IMR-90 (cell line): ENCODE measurements at regions not wholly inside any gene's neighbourhood (a gene's known extent, or its start where the extent isn't known, plus 50 kb on each side); places are given as distances from the start of the nearest gene placed in this dataset.

Experiments
- POLR2A ChIP-seq: IDR thresholded peaks from 2 replicates; pipeline ENCODE4 v1.6.1; 2012; ENCODE audit warnings: mild to moderate bottlenecking, low read depth, low read length
- TF ChIP-seq, protein P1 (sequence below): conservative IDR thresholded peaks from 2 replicates; pipeline ENCODE4 v1.5.1; 2012; ENCODE audit warnings: mild to moderate bottlenecking, low read depth, low read length, improper control_type of control experiment

DNA sequence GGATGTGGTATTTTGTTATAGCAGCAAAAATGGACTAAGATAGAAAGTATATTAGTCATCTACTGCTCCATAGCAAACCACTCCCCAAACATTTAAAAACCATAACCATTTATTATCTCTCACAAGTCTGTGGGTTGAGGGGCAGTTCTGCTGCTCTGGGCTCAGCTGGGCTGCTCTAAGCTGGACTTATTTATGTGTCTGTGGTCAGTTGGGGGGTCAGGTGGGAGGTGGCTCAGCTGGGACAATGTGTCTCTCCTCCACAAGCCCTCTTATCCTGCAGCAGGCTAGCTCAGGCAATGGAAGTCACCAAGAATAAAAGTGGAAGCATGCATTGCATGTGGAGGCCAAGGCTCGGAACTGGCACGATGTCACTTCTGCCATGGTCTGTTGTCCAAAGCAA is 226.1 kb upstream of the N4BP1 start:
- TF ChIP-seq, protein P1, sequence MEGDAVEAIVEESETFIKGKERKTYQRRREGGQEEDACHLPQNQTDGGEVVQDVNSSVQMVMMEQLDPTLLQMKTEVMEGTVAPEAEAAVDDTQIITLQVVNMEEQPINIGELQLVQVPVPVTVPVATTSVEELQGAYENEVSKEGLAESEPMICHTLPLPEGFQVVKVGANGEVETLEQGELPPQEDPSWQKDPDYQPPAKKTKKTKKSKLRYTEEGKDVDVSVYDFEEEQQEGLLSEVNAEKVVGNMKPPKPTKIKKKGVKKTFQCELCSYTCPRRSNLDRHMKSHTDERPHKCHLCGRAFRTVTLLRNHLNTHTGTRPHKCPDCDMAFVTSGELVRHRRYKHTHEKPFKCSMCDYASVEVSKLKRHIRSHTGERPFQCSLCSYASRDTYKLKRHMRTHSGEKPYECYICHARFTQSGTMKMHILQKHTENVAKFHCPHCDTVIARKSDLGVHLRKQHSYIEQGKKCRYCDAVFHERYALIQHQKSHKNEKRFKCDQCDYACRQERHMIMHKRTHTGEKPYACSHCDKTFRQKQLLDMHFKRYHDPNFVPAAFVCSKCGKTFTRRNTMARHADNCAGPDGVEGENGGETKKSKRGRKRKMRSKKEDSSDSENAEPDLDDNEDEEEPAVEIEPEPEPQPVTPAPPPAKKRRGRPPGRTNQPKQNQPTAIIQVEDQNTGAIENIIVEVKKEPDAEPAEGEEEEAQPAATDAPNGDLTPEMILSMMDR: no peak
- no peak for TF ChIP-seq POLR2A
